ENCODE measurements at regions not wholly inside any gene's neighbourhood (a gene's known extent, or its start where the extent isn't known, plus 50 kb on each side); places are given as distances from the start of the nearest gene placed in this dataset.

GRCh38 chr9:95736370-95736769, 139.1 kb upstream of the ERCC6L2 start:
- H3K4me1 ChIP-seq = peaks cover 0 to 9% of the 10 kb centered on the region in 2 donors
- no peak overlapping the region for H3K4me3 ChIP-seq (replicated peaks in 1 of 3)
- no peaks in the 10 kb centered on the region for H3K27me3 ChIP-seq
- no peak overlapping the region for H3K27ac ChIP-seq
- H3K36me3 ChIP-seq = no peaks in the 10 kb centered on the region
- intact Hi-C loops (cut with DNase I) = no loop called here
- TF ChIP-seq CTCF (IDR thresholded peaks at IDR 0.05) = peak in 1 of 6 experiments; percentile 18
- TF ChIP-seq POLR2A (IDR thresholded peaks at IDR 0.05) = no peak
- WGBS, 2 donors = 94% methylated on average over 5 of the region's 5 CpGs
- no peak for DNase-seq
- H3K9me3 ChIP-seq = no peaks in the 10 kb centered on the region

- WGBS, 2 donors = 98% methylated on average over 1 of the region's 1 CpG
- no peak for TF ChIP-seq POLR2A (IDR thresholded peaks at IDR 0.05)
- H3K9me3 ChIP-seq = no peaks in the 10 kb centered on the region
- peaks cover 0 to 9% of the 10 kb centered on the region in 2 donors for H3K4me1 ChIP-seq
- H3K4me3 ChIP-seq (replicated peaks in 1 of 3) = no peak overlapping the region
- intact Hi-C loops (cut with DNase I) = no loop called here
- H3K36me3 ChIP-seq = no peaks in the 10 kb centered on the region
- H3K27me3 ChIP-seq = no peaks in the 10 kb centered on the region
- DNase-seq = no peak
- no peak overlapping the region for H3K27ac ChIP-seq
These were observed 139.8 kb upstream of the ERCC6L2 start for GRCh38 chr9:95735701-95736100.

- no peak overlapping the region for H3K27ac ChIP-seq
- intact Hi-C loops (cut with DNase I) = no loop called here
- H3K4me3 ChIP-seq (replicated peaks in 1 of 3) = no peak overlapping the region
- WGBS, 2 donors = 88 to 93% methylated on average over 12 of the region's 12 CpGs
- no peaks in the 10 kb centered on the region for H3K36me3 ChIP-seq
- no peaks in the 10 kb centered on the region for H3K9me3 ChIP-seq
- DNase-seq = no peak
- no peaks in the 10 kb centered on the region for H3K27me3 ChIP-seq
- H3K4me1 ChIP-seq = peaks cover 0 to 9% of the 10 kb centered on the region in 2 donors
- TF ChIP-seq POLR2A (IDR thresholded peaks at IDR 0.05) = no peak
- no peak for TF ChIP-seq CTCF (IDR thresholded peaks at IDR 0.05)
These were observed 141.5 kb upstream of the ERCC6L2 start for GRCh38 chr9:95733741-95734666.

- Histone ChIP-seq H3K27me3 (no peaks in the 10 kb centered on the region), H3K4me1 (peaks cover 0 to 9% of the 10 kb centered on the region in 2 donors), H3K9me3 (no peaks in the 10 kb centered on the region), H3K36me3 (no peaks in the 10 kb centered on the region), H3K27ac (no peak overlapping the region), H3K4me3 (replicated peaks in 1 of 3) (no peak overlapping the region)
- TF ChIP-seq CTCF (IDR thresholded peaks at IDR 0.05) (no peak), POLR2A (IDR thresholded peaks at IDR 0.05) (no peak)
- intact Hi-C loops (cut with DNase I) = no loop called here
- DNase-seq = no peak
- 75 to 82% methylated on average over 6 of the region's 6 CpGs for WGBS, 2 donors
These were observed 142.4 kb upstream of the ERCC6L2 start for GRCh38 chr9:95732802-95733688.

- no peak overlapping the region for H3K27ac ChIP-seq
- 90 to 98% methylated on average over 3 of the region's 3 CpGs for WGBS, 2 donors
- no peaks in the 10 kb centered on the region for H3K36me3 ChIP-seq
- TF ChIP-seq CTCF (IDR thresholded peaks at IDR 0.05) (no peak), POLR2A (IDR thresholded peaks at IDR 0.05) (no peak)
- no peaks in the 10 kb centered on the region for H3K9me3 ChIP-seq
- no peak overlapping the region for H3K4me3 ChIP-seq (replicated peaks in 1 of 3)
- H3K4me1 ChIP-seq = peaks cover 0 to 4% of the 10 kb centered on the region in 2 donors
- no peaks in the 10 kb centered on the region for H3K27me3 ChIP-seq
- intact Hi-C loops (cut with DNase I) = no loop called here
- no peak for DNase-seq
These were observed 143.6 kb upstream of the ERCC6L2 start for GRCh38 chr9:95731876-95732275.
